ENCODE measurements at regions not wholly inside any gene's neighbourhood (a gene's known extent, or its start where the extent isn't known, plus 50 kb on each side); places are given as distances from the start of the nearest gene placed in this dataset.
A peak's percentile ranks its signal among the peaks of the same experiment; 100 is the strongest.

DNA sequence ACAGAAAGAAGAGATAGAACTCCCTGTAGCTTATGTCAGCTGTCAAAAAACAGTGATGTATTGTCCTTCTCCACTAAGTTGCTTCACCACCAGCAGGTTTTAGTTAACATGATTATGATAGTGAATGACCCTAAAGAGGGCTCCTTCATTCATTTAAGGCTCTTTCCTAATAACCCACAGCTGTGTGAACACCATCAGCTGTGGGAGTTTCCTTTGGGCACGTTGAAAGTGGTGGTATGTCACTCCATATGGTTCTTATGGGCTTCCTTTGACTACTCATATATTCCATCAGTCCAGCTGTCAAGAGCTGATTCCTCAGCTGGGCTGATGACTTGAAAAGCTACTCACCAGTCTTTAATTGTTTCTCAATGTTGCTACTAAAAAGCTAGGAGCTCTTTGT is 210.3 kb downstream of the UBE2E3 start:
- no peak for DNase-seq

DNA sequence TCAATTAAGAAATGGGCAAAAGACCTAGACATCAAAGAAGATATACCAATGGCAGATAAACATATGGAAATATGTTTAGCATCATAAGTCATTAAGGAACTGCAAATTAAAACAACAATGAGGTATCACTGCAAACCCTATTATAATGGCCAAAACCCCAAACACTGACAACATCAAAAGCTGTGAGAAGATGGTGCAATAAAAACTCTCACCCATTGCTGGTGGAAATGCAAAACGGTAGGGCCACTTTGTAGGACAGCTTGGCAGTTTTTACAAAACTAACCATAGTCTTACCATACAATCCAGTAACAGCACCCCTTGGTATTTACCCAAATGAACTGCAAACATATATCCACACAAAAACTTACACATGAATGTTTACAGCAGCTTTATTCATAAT is 213.1 kb downstream of the UBE2E3 start:
- no peak for DNase-seq

DNA sequence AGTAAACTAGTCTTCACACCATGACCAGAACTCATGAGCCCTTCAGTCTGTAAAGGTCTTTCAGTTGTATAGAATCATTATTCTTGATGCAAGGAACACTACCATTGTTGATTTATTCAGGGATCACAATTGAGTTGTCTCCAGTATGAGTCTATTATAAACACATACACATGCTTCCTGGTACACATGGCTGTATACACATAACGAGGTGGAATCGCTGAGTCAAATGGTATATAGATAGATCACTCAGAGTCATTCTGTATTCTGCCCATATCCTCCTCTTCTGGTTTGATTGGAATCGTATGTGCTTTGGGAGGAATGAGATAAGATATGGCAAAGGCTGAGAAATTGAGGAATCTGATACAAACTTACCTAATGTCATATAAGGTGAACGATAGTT is 216.0 kb downstream of the UBE2E3 start:
- DNase-seq = peak; percentile 31

DNA sequence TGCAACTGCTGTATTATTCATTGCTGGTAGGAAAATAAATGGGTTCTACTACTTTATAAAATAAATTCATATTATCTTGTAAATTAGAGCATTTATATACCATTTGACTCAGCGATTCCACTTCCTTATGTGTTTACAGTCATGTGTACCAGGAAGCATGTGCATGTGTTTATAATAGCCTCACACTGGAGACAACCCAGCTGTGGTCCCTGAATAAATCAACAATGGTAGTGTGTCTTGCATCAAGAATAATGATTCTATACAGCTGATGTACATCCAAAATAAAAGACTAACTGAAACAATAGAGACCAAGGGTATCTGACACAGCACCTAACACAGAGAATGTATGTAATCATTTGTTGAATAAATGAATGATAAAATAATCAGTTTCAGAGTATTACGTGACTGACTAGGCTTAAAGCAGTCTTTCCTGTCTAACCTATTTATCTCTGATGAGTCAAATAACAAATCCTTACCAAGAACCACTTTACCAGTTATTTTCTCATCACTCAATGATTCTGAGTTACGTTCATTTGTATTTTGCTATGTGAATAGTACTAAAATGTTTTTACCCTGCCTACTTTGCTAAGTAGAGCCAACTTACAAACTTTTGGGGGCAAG is 216.8 kb downstream of the UBE2E3 start:
- no peak for DNase-seq

DNA sequence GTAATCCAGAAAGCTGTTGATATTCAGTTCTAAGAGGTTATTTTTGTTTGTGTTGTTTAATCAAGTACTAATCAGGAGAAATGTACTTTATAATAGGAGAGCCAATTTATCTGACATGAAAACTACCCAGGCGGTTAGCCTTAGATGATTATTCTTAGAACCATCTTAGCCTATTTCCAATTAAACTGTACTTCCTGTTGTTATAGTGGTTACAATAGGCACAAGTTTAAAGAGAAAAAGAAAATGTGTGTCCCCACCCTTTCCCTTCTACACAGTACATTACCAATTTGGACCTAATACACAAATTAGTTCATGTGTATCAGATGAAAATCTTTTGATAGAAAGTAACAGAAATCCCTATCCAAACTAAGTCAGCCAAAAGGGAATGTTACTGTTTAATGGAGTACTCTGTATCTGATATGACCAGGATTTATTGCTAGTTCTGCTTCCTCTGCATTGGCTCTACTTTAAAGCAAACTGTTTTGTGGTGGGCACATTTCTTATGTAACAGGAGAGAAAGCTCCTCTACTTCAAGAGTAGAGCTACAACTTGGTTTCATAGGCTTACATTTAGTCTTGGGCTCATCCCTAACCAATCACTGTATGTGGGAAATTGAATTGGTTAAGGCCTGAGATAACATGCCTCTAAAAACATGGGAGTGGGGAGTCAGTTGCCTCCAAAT is 217.9 kb downstream of the UBE2E3 start:
- no peak for DNase-seq

DNA sequence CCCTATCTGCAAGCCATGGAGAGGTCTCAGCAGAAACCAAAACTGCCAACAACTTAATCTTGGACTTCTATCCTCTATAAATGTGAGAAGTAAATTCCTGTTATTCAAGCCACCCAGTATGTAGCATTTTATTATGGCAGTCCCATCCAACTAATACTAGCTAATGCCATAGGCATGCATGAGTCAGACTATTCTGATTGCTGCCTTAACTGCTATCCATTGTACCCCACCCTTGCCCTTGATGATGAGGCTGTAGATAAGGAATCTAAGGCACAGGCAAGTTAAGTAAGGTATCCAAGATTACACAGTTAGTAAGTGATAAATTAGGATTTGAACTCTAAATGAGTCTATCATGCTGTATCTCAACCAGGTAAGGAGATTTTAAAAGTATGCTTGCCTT is 223.0 kb downstream of the UBE2E3 start:
- DNase-seq = no peak

DNA sequence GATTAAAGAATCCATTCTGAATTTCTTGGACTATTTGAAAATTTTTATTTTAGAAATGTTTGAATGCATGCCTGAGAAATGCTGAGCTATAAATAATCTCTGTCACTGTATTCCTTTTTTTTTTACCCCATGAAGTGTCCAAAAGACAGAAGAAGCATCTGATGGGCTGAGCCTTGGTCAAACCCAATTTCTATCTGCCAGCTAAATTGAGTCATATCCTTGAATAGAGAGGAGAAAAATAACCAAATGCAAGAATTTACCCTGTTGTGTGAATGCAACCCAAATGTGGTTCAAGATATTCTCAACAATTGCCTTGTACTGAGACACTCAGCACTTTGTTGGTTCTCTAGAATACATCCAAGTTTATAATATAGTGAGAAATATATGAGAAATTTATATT is 223.5 kb downstream of the UBE2E3 start:
- no peak for DNase-seq

DNA sequence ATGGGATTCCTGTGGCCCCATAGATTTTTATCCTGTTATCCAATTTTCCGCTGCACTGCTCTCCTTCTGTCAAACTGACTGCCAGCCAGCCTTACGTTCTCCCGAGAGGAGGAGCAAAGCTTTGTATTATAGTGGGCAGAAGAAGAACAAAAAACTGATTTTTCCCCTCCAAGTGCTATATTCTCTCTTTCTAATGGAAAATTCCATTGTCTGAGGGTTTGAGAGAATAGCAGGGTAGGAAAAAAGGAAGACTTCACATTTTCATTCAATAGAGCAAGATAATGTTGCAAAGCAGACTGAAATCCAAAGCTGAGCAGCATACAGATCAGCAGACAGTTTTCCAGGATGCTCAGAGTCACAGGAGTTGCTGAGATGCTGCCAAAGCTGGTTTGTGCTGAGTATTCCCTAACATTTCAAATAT is 238.0 kb downstream of the UBE2E3 start:
- no peak for DNase-seq

DNA sequence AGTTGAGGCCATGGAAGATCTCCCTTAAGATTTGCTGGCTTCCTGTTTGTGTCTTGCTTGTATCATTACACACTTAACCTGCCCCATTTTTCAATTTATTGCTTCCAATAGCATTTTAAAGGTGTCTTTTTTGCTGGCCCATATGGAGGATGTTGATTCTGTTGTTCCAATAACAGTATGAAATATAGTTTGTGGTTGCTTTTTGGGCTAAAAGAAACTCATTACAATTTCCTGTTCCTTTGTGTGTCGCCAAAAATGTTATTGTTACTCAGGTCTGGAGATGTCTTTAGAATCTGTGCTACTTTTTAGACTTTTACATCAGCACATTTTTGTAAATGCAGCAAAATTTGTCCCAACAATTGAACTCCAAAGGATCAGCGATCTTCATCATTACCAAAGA is 234.0 kb upstream of the ITGA4 start:
- no peak for DNase-seq

DNA sequence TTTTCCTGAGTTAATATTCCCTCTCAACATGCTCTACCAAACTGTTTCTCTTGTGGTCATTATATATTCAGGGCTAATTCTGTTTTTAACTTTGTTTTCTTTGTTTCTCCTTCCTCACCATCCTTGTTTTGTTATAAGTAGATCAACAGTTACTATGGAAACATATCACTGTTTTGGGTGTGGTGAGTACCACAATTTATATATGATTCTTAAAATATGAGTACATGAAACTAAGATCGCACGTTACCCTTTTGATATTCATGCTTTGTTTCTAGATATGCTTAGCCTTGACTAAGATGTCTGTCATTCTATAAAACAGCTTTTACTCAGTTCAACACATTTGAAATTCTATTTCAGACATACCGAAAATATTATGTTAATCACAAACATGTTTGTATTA is 232.3 kb upstream of the ITGA4 start:
- no peak for DNase-seq

DNA sequence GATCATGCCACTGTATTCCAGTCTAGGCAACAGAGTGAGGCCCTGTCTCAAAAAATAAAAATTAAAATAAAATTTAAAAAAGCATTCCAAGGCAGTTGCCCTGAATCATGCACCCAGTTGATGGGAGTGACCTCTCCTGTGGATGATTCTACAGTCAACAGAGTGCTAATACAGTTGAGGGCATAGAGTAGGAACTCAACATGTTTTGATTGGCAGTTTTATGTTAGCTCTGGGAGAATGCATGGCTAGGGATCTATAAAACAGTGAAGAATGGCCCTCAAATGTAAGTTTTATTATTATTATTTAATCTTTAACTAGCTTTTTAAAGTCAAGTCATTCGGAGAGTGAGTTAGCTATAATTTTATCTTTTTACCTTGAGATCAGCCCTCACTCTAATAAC is 228.5 kb upstream of the ITGA4 start:
- no peak for DNase-seq

DNA sequence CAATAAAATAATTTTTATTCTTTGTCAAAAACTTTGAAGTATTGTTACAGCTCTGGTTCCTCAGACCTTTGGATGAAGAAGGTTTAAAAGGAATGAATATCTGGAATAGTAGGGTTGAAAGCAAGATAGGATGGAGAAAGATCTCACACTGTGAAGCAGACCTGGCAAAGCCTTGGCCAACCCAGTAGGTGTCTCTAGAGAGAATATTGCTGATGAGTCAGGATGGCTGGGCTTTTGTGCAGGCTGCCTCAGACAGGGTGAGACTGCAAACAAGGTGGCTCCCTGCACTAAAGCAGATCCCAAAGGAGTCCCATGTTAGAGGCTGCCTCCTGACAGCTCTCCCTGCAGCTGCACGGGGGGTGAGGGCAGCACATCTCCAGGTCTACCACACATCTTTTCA is 226.0 kb upstream of the ITGA4 start:
- no peak for DNase-seq

DNA sequence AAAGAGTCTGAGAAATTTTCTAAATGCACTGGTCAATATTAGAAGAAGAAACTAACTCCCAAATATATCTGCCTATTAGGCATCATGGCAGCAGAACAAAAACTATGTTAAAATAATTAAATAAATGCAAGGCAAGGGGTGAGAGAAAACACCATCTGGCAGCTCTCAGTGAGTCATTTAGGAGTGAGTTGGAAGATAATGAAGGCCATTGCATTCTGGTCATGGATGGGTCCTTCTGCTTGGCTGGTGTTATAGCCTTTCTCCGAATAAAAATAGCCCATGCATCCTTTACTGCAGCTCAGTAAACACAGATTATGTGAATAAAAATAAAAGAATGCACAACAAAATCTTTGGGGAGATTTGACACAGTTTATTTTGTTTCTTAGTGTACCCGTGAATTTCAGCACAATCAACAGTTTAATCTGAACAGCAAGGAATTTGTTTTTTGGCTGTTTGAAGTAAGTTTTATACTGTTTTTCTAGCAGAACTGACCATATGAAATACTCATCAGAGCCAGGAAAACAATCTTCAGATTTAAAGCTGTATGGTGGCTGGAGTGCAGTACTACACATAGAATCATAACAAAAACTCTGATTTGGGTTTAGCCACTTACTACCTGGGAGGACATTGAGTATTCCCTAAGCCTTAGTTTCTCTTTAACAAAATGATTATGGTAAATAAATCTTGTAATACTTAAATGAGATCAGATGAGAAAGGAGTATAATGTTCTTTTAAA is 225.1 kb upstream of the ITGA4 start:
- DNase-seq = no peak

DNA sequence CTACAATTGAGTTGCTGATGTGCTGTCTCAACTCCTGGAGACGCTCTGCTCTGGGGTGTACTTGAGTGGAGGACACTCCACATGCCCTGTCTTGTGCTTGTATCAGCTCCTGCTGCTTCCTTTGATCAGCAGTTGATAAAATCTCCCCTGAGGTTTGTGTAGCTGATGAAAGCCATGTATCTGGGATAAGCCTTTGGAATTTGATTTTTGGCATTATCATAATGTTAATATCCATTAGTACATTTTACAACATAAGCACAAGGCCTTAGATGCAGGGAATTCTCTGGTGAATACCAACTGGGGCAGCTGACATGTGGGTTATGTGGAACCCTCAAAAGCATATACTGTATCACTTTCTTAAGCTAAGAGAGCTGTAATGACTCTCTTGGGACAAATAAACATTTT is 222.7 kb upstream of the ITGA4 start:
- DNase-seq = peak; percentile 57

DNA sequence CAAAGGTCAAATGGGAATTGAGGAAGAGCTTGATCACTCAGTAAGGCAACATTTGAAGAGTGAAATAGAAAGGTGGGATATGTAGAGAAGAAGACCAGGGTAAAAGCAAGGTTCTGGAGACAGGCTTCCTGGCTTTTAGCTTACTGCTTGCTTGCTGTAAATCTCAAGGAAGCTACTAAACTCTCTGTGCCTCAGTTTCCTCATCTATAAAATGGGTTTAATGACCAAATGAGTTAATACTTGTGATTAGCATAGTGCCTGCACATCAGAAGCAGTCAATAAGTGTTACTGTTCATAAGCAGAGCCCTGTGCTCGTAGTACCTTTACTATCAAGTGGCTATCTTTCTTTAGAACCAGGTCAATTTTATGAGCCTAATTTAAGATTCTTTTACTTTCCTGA is 222.2 kb upstream of the ITGA4 start:
- no peak for DNase-seq

DNA sequence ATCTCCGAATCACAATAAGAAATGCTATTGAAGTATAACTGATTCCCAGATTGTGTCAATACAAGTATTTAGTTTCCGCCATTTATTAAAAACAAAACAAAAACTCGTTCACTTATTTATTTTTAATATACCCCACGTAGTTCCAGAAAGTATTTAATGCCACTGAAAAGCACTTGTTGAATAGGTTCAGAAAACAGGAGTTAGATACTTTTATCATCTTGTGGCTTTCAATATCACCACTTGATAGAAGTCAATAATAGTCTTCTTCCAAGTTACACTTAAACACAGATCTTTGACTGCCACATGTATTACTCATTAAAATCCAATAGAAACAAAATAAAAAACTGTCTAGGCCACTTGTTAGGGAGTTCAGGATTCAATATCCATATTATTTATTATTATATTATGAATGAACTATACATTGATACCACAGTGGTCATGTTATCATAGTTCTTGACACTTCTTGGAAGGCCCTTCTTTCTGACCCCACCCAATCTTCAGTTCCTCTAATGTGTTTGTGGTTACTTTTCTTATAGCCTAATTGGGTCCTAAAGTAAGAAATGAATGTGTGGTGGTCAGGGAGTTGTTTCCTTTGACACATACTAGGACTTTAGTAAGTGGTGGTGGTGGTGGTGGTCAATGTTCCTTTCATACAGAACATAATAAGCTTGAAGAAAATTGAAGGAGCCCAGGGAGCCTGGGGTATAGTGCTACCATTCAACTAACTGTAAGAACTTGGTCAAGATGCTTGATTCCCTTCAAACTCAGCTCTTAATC is 221.3 kb upstream of the ITGA4 start:
- DNase-seq = no peak

DNA sequence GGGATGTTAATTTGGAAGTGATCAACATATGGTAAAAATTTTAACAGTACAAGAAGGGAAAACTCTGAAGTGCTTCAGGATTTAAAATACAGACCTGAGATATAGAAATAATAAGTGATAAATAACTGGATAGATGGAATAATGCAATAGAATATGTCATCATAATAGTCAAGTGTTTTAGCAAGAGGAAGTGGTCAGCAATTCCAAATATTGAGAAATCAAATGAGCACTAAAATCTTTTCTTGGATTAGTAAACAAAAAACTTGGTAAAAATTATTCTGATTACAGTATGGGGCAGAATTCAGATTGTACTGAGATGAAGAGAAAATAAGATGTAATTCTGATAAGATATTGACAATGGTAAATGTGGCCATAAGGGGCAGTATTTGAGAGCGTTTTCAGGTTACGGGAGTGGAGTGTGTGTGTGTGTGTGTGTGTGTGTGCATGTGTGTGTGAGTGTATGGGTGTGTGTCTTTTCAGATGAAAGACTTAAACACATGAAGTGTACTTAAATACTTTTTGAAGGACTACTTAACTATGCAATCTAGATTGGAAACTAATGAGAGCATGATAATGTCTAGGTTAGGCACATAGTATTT is 217.9 kb upstream of the ITGA4 start:
- no peak for DNase-seq

DNA sequence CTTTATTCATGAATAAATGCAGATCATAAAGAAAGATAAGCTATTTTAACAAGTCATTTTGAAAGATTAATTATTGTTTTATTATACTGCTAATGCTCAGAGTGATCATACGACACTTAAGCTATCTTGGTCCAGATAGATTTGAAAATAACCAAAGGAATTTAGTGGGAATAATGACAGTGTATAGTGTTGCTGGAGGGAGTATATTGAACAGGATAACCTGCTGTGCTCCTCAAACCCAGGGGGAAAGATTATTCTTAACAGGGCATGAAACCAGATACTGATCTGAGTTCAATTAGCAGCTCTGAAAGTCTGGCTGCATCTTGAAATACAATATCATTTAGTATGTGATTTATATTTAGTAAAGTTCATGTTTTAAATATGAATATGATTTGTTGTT is 216.3 kb upstream of the ITGA4 start:
- DNase-seq = no peak

DNA sequence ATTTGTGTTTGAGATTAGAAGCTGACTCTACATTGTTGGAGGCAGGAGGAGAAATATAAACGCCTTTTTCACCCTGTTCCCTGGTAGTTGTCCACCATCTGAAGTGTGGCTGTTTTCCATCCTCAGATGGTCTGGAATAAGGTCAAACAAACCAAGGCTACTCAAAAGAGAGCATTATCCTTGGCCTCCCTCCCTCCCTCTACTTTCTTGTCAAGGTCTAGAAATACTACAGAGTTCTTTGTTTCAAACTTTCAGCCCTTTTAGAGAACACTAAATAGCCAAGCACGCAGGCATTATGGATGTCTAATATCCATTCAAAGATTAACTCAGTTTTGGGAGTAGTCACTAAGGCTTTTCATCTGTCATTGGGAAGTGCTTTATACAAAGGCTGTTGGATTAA is 215.8 kb upstream of the ITGA4 start:
- DNase-seq = no peak

DNA sequence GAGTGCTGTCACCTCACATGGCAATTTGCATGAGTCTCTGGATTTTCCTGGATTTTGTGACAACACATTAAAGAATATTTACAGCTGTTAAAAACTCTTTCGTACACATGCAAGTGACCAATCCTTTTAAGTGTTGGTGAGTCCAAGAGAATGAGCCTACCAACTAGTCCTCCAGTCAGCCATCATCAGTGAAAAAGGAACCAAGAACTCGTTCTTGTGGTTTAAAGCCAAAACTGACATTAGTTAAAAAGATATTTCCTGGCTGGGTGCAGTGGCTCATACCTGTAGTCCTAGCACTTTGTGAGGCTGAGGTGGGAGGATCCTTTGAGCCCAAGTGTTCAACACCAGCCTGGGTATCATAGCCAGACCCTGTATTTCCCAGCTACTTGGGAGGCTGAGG is 215.4 kb upstream of the ITGA4 start:
- DNase-seq = no peak

DNA sequence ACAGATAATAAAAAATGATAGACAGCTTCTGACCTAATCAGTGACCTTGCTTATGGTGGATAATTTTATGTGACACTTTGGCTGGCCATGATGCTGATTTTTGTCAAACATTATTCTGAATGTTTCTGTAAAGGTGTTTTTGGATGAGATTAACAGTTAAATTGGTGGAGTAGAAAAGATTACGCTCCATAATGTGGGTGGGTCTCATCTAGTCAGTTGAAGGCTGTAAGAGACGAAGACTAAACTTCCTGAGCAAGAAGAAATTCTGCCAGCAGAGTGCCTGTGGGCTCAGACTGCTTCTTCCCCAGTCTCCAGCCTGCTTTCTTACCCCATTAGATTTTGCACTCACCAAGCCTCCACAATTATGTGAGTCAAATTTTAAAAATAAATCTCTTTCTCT is 214.9 kb upstream of the ITGA4 start:
- no peak for DNase-seq

DNA sequence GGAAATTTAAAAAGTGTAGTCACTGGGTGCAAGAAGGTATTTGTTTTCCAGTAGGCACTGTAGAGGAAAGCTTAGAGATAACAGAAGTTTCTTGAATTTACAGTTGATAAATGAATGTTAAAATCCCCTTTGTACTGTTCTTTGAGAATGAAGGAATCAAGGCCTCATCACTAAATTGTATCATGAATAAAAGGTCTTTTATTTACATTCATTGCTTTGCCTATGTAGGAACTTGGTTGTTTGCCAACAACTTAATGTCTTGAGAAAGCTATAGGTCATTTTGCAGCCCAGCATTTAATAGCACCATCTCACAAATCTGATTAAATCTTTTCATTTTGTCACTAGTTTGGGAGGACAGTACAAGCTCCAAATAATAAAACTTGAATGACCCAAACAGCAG is 213.9 kb upstream of the ITGA4 start:
- DNase-seq = no peak

DNA sequence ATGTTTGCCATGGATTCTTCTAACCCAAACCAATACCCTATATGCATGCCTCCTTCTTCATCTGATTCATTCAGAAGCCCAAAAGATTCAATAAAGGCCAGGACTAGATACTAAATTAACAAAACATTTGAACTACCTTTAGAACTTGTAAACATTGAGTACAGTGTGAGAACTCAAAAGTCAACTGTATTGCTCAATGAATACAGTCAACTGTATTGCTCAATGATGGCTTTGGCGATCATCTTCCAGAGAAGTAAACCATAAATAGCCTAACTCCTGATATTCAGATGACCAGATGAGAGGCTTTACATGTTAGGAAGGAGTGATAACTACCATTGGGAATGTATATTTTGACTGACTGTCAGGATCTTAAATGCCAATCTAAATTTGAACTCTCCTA is 206.5 kb upstream of the ITGA4 start:
- no peak for DNase-seq
